KBM-7 (cell line): ENCODE measurements at regions not wholly inside any gene's neighbourhood (a gene's known extent, or its start where the extent isn't known, plus 50 kb on each side); places are given as distances from the start of the nearest gene placed in this dataset.
"Not testable (repeated sequence)": the region's sequence is repeated elsewhere in the genome, so short reads cannot be mapped to it uniquely, and the experiment has no call there.

Source experiments
- DNase-seq: peaks from one replicate; pipeline ENCODE4 v3.0.0-alpha.2; 2015
- in situ Hi-C: fragments of 300-500 bp; cut with MboI; formaldehyde crosslinking; loops from 2 replicates; pipeline ENCODE4 v1.14.3; 2020; ENCODE audit warnings: low sequenced_read_pairs, low pct_unique_long_range_greater_than_20kb, mixed read lengths

DNA sequence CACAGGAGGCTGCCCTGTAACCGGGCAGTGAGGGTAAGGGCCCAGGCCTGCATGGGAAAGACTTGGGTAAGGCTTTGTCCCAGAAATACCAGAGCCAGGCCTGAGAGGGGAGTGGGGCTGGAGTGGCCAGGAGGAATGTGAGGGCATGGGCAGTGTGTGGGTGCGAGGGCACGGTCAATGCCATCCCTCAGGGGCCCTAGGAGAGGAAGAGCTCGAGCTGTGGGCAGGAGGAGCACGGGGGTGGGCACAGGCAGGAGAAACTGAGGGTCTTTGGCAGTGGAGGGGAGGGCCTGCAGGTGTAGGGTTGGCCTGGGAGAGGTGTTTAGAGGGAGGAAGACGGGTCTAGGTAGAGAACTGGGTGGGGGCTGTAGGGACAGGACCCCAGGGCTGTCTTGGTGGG lies 381.6 kb downstream of the TMEM121 start:
- in situ Hi-C loops: no loop called here
- DNase-seq: no peak

GRCh38 chr14:105908481-105908911 lies 382.1 kb downstream of the TMEM121 start:
- DNase-seq: peak; percentile 98
- in situ Hi-C loops: no loop called here

DNA sequence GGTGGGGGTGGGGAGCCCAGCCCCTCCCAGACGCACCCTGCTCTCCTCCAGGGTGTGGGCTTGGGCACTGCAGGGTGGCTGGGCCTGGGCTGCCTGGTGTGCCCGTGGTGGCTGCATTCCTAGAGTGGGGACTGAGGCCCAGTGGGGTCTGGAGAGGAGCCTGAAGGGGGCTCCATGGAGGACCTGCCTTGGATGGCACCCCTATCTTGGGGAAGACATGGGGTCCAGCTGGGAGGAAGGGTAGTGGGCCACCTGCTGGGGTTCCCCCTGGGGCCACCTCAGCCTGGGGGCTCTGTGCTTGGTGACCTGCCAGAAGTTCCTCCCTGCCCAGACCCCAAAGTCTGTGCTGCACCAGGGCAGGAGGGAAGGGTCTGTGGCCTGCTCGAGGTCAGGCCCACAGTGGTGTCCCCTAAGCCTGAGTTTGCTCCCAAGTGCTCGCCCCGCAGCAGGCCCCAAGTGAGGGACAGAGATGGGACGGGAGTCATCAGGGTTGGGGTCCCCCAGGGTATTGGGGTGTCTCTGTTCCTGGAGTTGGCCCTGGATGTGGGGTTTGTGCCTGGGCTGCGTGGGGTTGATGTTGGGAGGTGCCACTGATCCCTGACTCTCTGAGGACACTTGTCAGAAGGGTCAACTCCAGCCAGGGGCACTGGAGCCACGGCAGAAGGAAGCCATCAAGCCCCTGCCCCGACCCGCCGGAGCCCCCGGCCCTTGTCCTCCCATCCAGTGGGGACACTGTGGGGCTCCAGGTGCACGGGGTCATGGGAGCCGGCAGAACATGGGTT lies 382.9 kb downstream of the TMEM121 start:
- in situ Hi-C loops: no loop called here

DNA sequence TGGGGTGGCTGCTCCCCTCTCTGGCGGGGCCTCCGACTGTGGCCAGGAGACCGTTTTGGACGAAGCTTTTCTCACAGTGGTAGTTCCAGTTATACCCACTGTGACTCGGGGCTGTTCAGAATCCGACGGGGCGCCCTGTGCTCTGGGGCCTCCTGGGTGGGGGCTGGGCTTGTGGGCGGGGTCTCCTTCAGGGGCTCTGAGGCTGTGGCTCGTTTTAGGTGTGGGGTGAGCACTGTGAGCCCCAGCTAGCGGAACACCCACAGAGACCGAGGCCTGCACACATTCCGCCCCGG lies 383.4 kb downstream of the TMEM121 start:
- in situ Hi-C loops, DNase-seq: not testable (repeated sequence)

More for the DNA sequence above, 382.9 kb downstream of the TMEM121 start:
- no peak for DNase-seq

DNA sequence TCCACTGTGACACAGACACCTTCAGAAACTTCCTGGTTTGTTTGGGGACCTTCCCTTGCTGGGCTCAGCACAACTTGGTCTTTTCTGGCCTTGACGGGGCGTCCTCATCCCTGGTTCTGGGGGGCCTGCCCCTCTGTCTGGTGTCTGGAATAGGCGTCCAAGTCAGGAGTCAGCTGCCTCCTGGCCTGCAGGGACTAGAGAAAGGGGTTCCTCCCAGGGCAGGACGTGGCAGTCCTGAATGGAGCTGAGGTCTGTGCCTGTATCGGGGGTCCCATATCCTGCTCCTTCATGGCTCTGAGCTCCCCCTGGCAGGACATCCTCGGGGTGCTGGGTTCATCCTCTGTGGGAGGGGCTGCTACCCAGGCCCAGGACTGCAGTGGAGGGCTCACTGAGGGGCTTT lies 384.0 kb downstream of the TMEM121 start:
- DNase-seq: no peak
- in situ Hi-C loops: no loop called here

DNA sequence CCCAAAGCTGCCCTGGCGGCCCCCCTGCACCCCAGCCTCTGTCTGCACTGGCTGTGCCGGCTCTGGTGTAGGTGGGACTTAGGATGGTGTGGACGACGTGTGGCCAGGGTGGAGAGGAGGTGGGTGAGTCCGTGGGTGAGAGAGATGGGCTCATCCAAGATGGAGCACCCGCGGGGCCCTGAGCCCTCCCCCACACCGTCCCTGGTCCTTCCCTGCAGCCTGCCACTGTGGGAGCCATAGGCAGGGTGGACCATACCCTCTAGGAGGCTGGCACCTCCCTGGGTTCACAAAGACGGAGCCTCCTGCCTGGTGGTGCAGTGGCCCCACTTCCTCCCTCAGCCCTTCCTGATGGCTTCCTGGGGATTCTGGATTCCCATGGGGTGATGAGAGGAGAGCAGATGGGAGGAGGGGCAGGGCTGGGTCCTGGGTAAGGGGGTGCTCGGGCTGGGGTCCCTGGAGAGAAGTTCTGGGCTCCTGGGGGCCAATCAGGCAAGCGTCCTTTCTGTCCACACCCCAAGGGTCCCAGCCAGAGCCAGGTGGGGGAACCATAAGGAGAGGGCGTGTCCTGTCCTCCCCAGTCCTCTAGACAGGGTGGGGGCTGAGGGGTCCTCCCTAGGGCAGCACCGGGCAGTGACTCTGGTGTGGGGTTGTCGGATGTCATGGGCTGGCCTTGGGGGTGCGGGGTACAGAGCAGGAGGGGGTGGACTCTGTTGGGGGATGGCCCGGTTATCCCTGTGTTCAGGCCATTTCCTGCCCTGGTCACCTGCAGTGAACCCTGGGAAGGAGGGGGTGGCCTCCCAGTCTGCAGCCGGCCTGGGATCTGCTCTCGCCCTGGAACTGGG lies 384.8 kb downstream of the TMEM121 start:
- in situ Hi-C loops: no loop called here
- DNase-seq: no peak

- in situ Hi-C loops: not testable (repeated sequence)
These were observed 385.5 kb downstream of the TMEM121 start for GRCh38 chr14:105911848-105912292.

DNA sequence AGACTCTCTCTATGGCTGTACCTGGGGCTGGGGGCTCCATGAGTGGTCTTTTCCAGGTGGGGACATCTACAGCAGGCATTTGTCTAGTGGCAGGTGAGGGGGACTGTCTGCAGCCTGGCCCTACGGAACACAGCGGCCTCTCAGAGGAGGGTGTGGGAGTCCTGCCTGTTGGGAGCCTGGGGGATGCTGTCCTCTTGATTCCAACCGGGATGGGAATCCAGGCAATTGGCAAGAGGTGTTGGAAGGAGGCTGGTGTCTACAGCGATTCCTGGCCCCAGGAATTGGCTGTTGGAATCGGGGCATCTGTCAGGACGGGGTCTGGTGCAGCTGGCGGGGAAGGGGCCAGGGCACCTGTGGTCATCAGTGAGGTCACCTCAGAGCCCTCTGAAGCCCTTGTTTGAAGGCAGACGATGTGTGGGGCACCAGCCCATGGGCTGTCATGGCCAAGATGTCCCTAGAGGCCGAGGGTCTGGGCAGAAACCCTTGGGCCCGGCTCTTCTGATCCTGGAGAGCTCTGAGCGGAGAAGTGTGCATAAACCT lies 386.3 kb downstream of the TMEM121 start:
- in situ Hi-C loops: no loop called here

More at GRCh38 chr14:105911848-105912292, 385.5 kb downstream of the TMEM121 start:
- not testable (repeated sequence) for DNase-seq

GRCh38 chr14:105913221-105913620 lies 386.8 kb downstream of the TMEM121 start:
- DNase-seq: no peak
- in situ Hi-C loops: no loop called here

More for the DNA sequence above, 386.3 kb downstream of the TMEM121 start:
- DNase-seq: no peak

DNA sequence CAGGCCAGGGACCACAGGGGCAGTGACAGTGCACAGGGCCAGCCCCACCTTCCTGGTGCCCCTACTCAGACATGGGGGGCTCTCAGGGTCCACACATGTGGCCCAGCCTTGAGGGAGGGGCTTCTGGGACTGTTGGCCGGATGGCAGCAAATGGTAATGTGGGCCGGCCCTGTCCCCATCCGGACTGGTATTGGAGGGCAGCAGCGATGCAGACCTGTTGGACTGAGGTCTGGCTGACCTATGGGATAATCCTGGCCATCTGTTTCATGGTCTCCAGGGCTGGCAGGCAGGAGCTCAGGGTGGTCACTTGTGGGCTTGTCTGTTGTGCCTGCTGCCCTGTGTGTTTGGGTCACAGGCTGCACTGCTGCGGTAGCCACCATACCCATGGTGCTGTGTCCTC lies 387.5 kb downstream of the TMEM121 start:
- in situ Hi-C loops: no loop called here
- DNase-seq: no peak

GRCh38 chr14:105914281-105914680 lies 387.9 kb downstream of the TMEM121 start:
- DNase-seq, in situ Hi-C loops: not testable (repeated sequence)

GRCh38 chr14:105914738-105915385 lies 388.5 kb downstream of the TMEM121 start:
- in situ Hi-C loops: no loop called here
- no peak for DNase-seq

- in situ Hi-C loops, DNase-seq: not testable (repeated sequence)
These were observed 389.2 kb downstream of the TMEM121 start for GRCh38 chr14:105915546-105915945.

DNA sequence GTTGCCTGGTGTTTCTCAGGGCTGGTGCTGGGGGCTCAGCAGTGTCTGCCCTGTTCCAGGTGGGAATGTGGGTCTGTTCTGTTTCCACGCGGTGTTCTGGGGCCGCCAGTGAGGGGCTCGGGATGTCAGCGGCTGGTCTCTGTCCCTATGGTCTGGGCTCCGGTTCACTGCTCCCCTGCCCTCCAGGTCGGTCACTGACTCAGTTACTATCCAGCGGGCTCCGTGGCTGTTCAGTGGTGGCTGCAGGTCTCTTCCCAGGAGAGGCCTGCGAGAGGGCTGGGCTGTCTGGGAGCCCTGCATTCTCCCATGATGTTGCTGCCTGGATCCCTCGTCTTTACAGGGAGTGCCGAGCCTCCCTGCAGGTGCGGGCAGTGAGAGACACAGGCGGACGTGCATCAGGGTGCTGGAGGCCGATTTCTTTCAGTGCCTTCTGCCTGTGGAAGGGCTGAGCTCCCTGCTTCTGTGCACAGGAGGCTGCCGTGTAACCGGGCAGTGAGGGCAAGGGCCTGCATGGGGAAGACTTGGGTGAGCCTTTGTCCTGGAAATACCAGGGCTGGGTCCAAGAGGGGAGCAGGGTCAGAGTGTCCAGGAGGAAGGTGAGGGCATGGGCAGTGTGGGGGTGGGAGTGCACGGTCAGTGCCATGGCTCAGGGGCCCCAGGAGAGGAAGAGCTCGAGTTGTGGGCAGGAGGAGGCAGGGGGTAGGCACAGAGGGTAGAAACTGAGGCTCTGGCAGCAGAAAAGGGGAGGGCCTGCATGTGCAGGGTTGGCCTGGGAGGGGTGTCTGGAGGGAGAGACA lies 391.0 kb downstream of the TMEM121 start:
- in situ Hi-C loops, DNase-seq: not testable (repeated sequence)

- in situ Hi-C loops: no loop called here
- DNase-seq: no peak
These were observed 391.6 kb downstream of the TMEM121 start for GRCh38 chr14:105917933-105918436.

- in situ Hi-C loops: no loop called here
These were observed 392.3 kb downstream of the TMEM121 start for GRCh38 chr14:105918496-105919262.

GRCh38 chr14:105919458-105920150 lies 393.2 kb downstream of the TMEM121 start:
- in situ Hi-C loops: no loop called here
- no peak for DNase-seq

More at GRCh38 chr14:105918496-105919262, 392.3 kb downstream of the TMEM121 start:
- no peak for DNase-seq
